Ishikawa (cell line): ENCODE measurements at regions not wholly inside any gene's neighbourhood (a gene's known extent, or its start where the extent isn't known, plus 50 kb on each side); places are given as distances from the start of the nearest gene placed in this dataset.

Experiments
- CEBPB ChIP-seq: IDR thresholded peaks from 2 replicates; pipeline ENCODE4 v1.6.1; 2012
- CREB1 ChIP-seq: IDR thresholded peaks from 2 replicates; pipeline ENCODE4 v1.6.1; 2012; ENCODE audit warnings: low read depth
- EGR1 ChIP-seq: IDR thresholded peaks from 2 replicates; pipeline ENCODE4 v1.6.1; 2012
- EP300 ChIP-seq: IDR thresholded peaks from 2 replicates; pipeline ENCODE4 v1.6.1; 2012; ENCODE audit warnings: borderline replicate concordance
- FOXM1 ChIP-seq: IDR thresholded peaks from 2 replicates; pipeline ENCODE4 v1.6.1; 2012; ENCODE audit warnings: low read depth, borderline replicate concordance
- MAX ChIP-seq: IDR thresholded peaks from 2 replicates; pipeline ENCODE4 v1.6.1; 2012
- NFIC ChIP-seq: IDR thresholded peaks from 2 replicates; pipeline ENCODE4 v1.6.1; 2012
- RAD21 ChIP-seq: IDR thresholded peaks from 2 replicates; pipeline ENCODE4 v1.6.1; 2012; ENCODE audit warnings: low read depth
- REST ChIP-seq: IDR thresholded peaks from 2 replicates; pipeline ENCODE4 v1.6.1; 2012; ENCODE audit warnings: low read depth, mild to moderate bottlenecking
- TAF1 ChIP-seq: IDR thresholded peaks from 2 replicates; pipeline ENCODE4 v1.6.1; 2012; ENCODE audit warnings: low read depth, mild to moderate bottlenecking
- TCF12 ChIP-seq: IDR thresholded peaks from 2 replicates; pipeline ENCODE4 v1.6.1; 2012; ENCODE audit warnings: low read depth
- TEAD4 ChIP-seq: IDR thresholded peaks from 2 replicates; pipeline ENCODE4 v1.6.1; 2012
- YY1 ChIP-seq: IDR thresholded peaks from 2 replicates; pipeline ENCODE4 v1.6.1; 2012; ENCODE audit warnings: low read depth
- ZBTB7A ChIP-seq: IDR thresholded peaks from 2 replicates; pipeline ENCODE4 v1.6.1; 2012; ENCODE audit warnings: low read depth
- TF ChIP-seq, protein P1 (sequence below): IDR thresholded peaks from 2 replicates; pipeline ENCODE4 v1.6.1; 2012

DNA sequence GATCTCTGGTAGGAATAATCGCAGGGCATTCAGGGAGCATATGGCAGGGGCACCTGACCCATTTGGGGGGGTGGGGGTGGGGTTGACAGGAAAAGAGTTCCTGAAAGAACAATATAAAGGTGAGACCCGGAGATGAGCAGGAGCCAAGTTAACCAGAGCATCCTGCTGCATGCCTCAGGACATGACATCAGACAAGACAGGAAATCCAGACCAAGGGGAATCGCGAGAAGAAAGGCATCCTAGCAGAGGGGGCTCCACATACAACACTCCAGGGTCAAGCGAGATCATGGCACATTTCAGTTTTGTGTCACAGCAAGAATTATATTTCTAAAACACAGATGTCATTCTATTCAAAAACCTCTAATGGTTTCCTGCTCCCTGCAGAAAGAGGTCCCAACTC is 393.1 kb downstream of the COG6 start:
- TF ChIP-seq TEAD4 (no peak), TCF12 (no peak), CREB1 (no peak), TAF1 (no peak), EP300 (no peak), FOXM1 (no peak), REST (no peak), YY1 (no peak), CEBPB (no peak), ZBTB7A (no peak), MAX (no peak)

- TF ChIP-seq ZBTB7A (no peak), FOXM1 (no peak), CREB1 (no peak), RAD21 (no peak), MAX (no peak), REST (no peak), TAF1 (no peak), NFIC (no peak), EP300 (no peak), EGR1 (no peak)
- TF ChIP-seq, protein P1, sequence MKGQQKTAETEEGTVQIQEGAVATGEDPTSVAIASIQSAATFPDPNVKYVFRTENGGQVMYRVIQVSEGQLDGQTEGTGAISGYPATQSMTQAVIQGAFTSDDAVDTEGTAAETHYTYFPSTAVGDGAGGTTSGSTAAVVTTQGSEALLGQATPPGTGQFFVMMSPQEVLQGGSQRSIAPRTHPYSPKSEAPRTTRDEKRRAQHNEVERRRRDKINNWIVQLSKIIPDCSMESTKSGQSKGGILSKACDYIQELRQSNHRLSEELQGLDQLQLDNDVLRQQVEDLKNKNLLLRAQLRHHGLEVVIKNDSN, result no peak
Observed at GRCh38 chr13:40052954-40053353, 397.5 kb downstream of the COG6 start.

DNA sequence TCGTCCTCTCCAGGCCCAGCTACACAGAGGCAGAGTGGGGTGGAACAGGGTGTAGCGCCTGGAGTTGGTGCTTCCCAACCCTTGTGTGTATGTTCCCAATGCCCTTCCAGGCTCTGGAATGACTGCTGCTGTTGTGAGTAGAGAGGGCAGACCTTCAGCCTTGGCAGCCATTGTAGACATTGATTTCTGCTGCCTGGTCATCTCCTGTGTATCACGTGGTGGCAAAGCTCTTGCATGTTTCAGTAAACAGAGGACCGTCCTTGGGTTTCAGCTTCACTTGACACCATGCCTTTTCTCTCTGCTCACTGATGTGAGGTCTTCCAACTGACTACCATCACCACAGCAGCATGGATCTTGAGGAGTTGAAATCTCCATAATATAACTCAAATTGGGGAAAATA is 397.9 kb downstream of the COG6 start:
- TF ChIP-seq YY1 (no peak), EGR1 (no peak), MAX (no peak), ZBTB7A (no peak), RAD21 (no peak), TAF1 (no peak), CEBPB (no peak), NFIC (no peak), REST (no peak), CREB1 (no peak)
- TF ChIP-seq, protein P1, result no peak

GRCh38 chr13:40056898-40057619 is 401.6 kb downstream of the COG6 start:
- TF ChIP-seq REST, result no peak
- TF ChIP-seq TAF1, result no peak
- TF ChIP-seq ZBTB7A, result no peak
- TF ChIP-seq EGR1, result no peak
- TF ChIP-seq YY1, result no peak
- no peak for TF ChIP-seq CEBPB
- no peak for TF ChIP-seq RAD21
- no peak for TF ChIP-seq CREB1
- TF ChIP-seq MAX, result no peak
